SK-N-SH (cell line): ENCODE measurements at regions not wholly inside any gene's neighbourhood (a gene's known extent, or its start where the extent isn't known, plus 50 kb on each side); places are given as distances from the start of the nearest gene placed in this dataset.

Experiments used
- CTCF ChIA-PET: fragments of 300-600, 350-600 bp; formaldehyde crosslinking; extraction: SDS; loops from one replicate; lab custom pipeline; 2021; lab: Yijun Ruan, JAX
- POLR2A ChIA-PET: fragments of 350-600 bp; sonication (Branson Sonifier 250); formaldehyde crosslinking; extraction: SDS; loops from one replicate; lab custom pipeline; 2020; ENCODE audit warnings: antibody characterized with exemption, inconsistent platforms; lab: Yijun Ruan, JAX
- DNase-seq: peaks from one replicate; pipeline ENCODE4 v3.0.0; 2012
- H2AFZ ChIP-seq: fragments of 200-600 bp; sonication (generic); 2 replicates; pipeline ENCODE4 v1.8.1; 2016; ENCODE audit warnings: antibody characterized with exemption, mild to moderate bottlenecking, low read depth
- H3F3A ChIP-seq: fragments of 200-600 bp; sonication (generic); replicated peaks from 2 replicates; pipeline ENCODE3; 2016; ENCODE audit warnings: antibody characterized with exemption, mild to moderate bottlenecking; ENCODE audit not compliant: insufficient read depth
- H3K27ac ChIP-seq, 2 experiments: fragments of 200-500 bp in 1 of 2; fragments of 200-600 bp in 1 of 2; sonication (Bioruptor generic) in 1 of 2; sonication (generic), shearing (Covaris generic) in 1 of 2; 2 replicates each; pipeline versions ENCODE4 v1.5.1 to v1.6.1; 2014 to 2016; ENCODE audit warnings: low read depth in 2 of 2, inconsistent platforms in 1 of 2, low read length in 1 of 2, mild to moderate bottlenecking in 1 of 2, mixed read lengths in 1 of 2
- H3K27me3 ChIP-seq: fragments of 200-600 bp; sonication (generic), shearing (Covaris generic); 2 replicates; pipeline ENCODE4 v1.6.1; 2016; ENCODE audit warnings: mixed run types; ENCODE audit not compliant: insufficient read depth
- H3K36me3 ChIP-seq, 2 experiments: fragments of 200-500 bp in 1 of 2; fragments of 200-600 bp in 1 of 2; sonication (Bioruptor generic) in 1 of 2; sonication (generic) in 1 of 2; replicated peaks in 1 of 2; 2 replicates each; pipeline versions ENCODE3 to v1.5.1; 2014 to 2016; ENCODE audit warnings: low read length in 1 of 2, mild to moderate bottlenecking in 1 of 2; ENCODE audit not compliant: insufficient read depth in 2 of 2, control insufficient read depth in 1 of 2
- H3K4me1 ChIP-seq, 2 experiments: fragments of 200-500 bp in 1 of 2; fragments of 200-600 bp in 1 of 2; sonication (Bioruptor generic) in 1 of 2; sonication (generic), shearing (Covaris generic) in 1 of 2; 2 replicates each; pipeline versions ENCODE4 v1.5.1 to v1.6.1; 2014 to 2016; ENCODE audit warnings: low read depth in 1 of 2, low read length in 1 of 2, mixed run types in 1 of 2; ENCODE audit not compliant: insufficient read depth in 2 of 2, control insufficient read depth in 1 of 2
- H3K4me2 ChIP-seq: fragments of 200-600 bp; sonication (generic), shearing (Covaris generic); 2 replicates; pipeline ENCODE4 v1.6.1; 2017; ENCODE audit warnings: mixed run types
- H3K4me3 ChIP-seq, 2 experiments: fragments of 200-500 bp in 1 of 2; fragments of 200-600 bp in 1 of 2; sonication (Bioruptor generic) in 1 of 2; sonication (generic), shearing (Covaris generic) in 1 of 2; 2 replicates each; pipeline versions ENCODE4 v1.5.1 to v1.8.1; 2014 to 2016; ENCODE audit warnings: low read depth in 2 of 2, inconsistent platforms in 1 of 2, low read length in 1 of 2, mild to moderate bottlenecking in 1 of 2, mixed read lengths in 1 of 2, moderate library complexity in 1 of 2
- H3K79me2 ChIP-seq: fragments of 200-600 bp; sonication (generic); 2 replicates; pipeline ENCODE4 v1.8.1; 2017; ENCODE audit warnings: mild to moderate bottlenecking; ENCODE audit not compliant: insufficient read depth
- H3K9ac ChIP-seq: fragments of 200-600 bp; sonication (generic); 2 replicates; pipeline ENCODE4 v1.6.1; 2017; ENCODE audit warnings: mixed run types
- H3K9me2 ChIP-seq: fragments of 200-600 bp; sonication (generic); 2 replicates; pipeline ENCODE4 v1.6.1; 2017; ENCODE audit warnings: mixed run types
- H3K9me3 ChIP-seq: fragments of 200-600 bp; sonication (generic); 2 replicates; pipeline ENCODE4 v1.6.1; 2017; ENCODE audit warnings: mixed run types, mild to moderate bottlenecking, moderate library complexity
- H4K20me1 ChIP-seq: fragments of 200-600 bp; sonication (generic); 2 replicates; pipeline ENCODE4 v1.6.1; 2017; ENCODE audit warnings: mild to moderate bottlenecking, mixed run types; ENCODE audit not compliant: insufficient read depth
- CHD2 ChIP-seq: fragments of 150-350 bp; IDR thresholded peaks from 2 replicates; pipeline ENCODE4 v1.6.1; 2018; ENCODE audit warnings: low read length; ENCODE audit not compliant: partially characterized antibody
- ELF1 ChIP-seq: IDR thresholded peaks from 2 replicates; pipeline ENCODE4 v1.4.0; 2012
- FOXJ3 ChIP-seq: sonication (generic); formaldehyde crosslinking; IDR thresholded peaks from 2 replicates; pipeline ENCODE4 v1.5.1; 2020; ENCODE audit warnings: mild to moderate bottlenecking, missing genetic modification reagents
- FOXM1 ChIP-seq: IDR thresholded peaks from 2 replicates; pipeline ENCODE4 v1.4.0; 2012; ENCODE audit warnings: low read depth, mild to moderate bottlenecking
- GABPA ChIP-seq: IDR thresholded peaks from 2 replicates; pipeline ENCODE4 v1.4.0; 2012; ENCODE audit warnings: low read depth, mild to moderate bottlenecking
- MEF2A ChIP-seq: IDR thresholded peaks from 2 replicates; pipeline ENCODE4 v1.4.0; 2012; ENCODE audit warnings: low read depth, borderline replicate concordance
- MXI1 ChIP-seq: IDR thresholded peaks from 2 replicates; pipeline ENCODE4 v1.6.1; 2012; ENCODE audit warnings: mild to moderate bottlenecking, low read depth, low read length, improper control_type of control experiment
- POLR2AphosphoS5 ChIP-seq: IDR thresholded peaks from 2 replicates; pipeline ENCODE4 v1.6.1; 2012; ENCODE audit warnings: low read depth, low read length
- RAD21 ChIP-seq: IDR thresholded peaks from 2 replicates; pipeline ENCODE4 v1.6.1; 2012; ENCODE audit warnings: mild to moderate bottlenecking, low read length
- RCOR1 ChIP-seq: fragments of 150-350 bp; IDR thresholded peaks from 2 replicates; pipeline ENCODE4 v1.6.1; 2017; ENCODE audit warnings: antibody characterized with exemption, low read length
- REST ChIP-seq: IDR thresholded peaks from 2 replicates; pipeline ENCODE4 v1.6.1; 2012; ENCODE audit warnings: mild to moderate bottlenecking, low read depth, low read length, moderate library complexity
- RFX5 ChIP-seq: IDR thresholded peaks from 2 replicates; pipeline ENCODE4 v1.6.1; 2012; ENCODE audit warnings: mild to moderate bottlenecking, improper control_type of control experiment, low read length
- TAF1 ChIP-seq: IDR thresholded peaks from 2 replicates; pipeline ENCODE4 v1.6.1; 2012; ENCODE audit warnings: low read depth, mild to moderate bottlenecking, low read length, moderate library complexity, borderline replicate concordance
- TEAD4 ChIP-seq: IDR thresholded peaks from 2 replicates; pipeline ENCODE4 v1.4.0; 2012; ENCODE audit warnings: mild to moderate bottlenecking, borderline replicate concordance; ENCODE audit not compliant: insufficient read depth
- USF2 ChIP-seq: fragments of 150-350 bp; IDR thresholded peaks from 2 replicates; pipeline ENCODE4 v1.6.1; 2017; ENCODE audit warnings: antibody characterized with exemption, low read length, low read depth, borderline replicate concordance
- YY1 ChIP-seq: IDR thresholded peaks from 2 replicates; pipeline ENCODE4 v1.4.0; 2012; ENCODE audit warnings: low read depth, mild to moderate bottlenecking
- ZBTB33 ChIP-seq: IDR thresholded peaks from 2 replicates; pipeline ENCODE4 v1.4.0; 2012; ENCODE audit warnings: low read depth, borderline replicate concordance
- WGBS: methylation state at CpG from one replicate; pipeline ENCODE4 v1.1.6; 2017; ENCODE audit warnings: low lambda C conversion rate; 5-methylcytosine and 5-hydroxymethylcytosine counted together

- Histone ChIP-seq H3K9ac (no peak overlapping the region), H3K27me3 (no peaks in the 10 kb centered on the region), H3K9me3 (no peaks in the 10 kb centered on the region), H3K4me1 (peaks cover 14 to 16% of the 10 kb centered on the region in 2 experiments; a peak in 3 of 4 replicates), H3K27ac (peak overlapping the region in 1 of 2 experiments; percentile 67; a peak in 2 of 4 replicates)
- no peak for DNase-seq
- CTCF ChIA-PET = no interaction called here
- TF ChIP-seq CHD2 (no peak), FOXM1 (no peak), TAF1 (no peak), RCOR1 (no peak), MXI1 (no peak), USF2 (no peak), GABPA (no peak), RFX5 (no peak), REST (no peak), RAD21 (no peak), ZBTB33 (no peak), POLR2AphosphoS5 (no peak), TEAD4 (no peak), YY1 (no peak), MEF2A (no peak), FOXJ3 (no peak), ELF1 (no peak)
- TF ChIP-seq, all 33 proteins: peak for 0
- POLR2A ChIA-PET = no interaction called here
- Histone ChIP-seq H2AFZ (no peak overlapping the region), H3K4me3 (no peak overlapping the region), H3K9me2 (no peaks in the 10 kb centered on the region), H3K36me3 (no peaks in the 10 kb centered on the region), H3F3A (peaks cover 23% of the 10 kb centered on the region), H3K4me2 (no peak overlapping the region), H3K79me2 (no peaks in the 10 kb centered on the region), H4K20me1 (no peaks in the 10 kb centered on the region)
- WGBS = 90% methylated on average over 3 of the region's 3 CpGs
These were observed 603.9 kb downstream of the HDGFL1 start for GRCh38 chr6:23173234-23173633.
